HCT116 (cell line): ENCODE measurements at regions not wholly inside any gene's neighbourhood (a gene's known extent, or its start where the extent isn't known, plus 50 kb on each side); places are given as distances from the start of the nearest gene placed in this dataset.

ENCODE experiments used
- ATAC-seq: fragments of 200-7000 bp; cut with Tn5 transposase; 2 replicates; pipeline ENCODE4 v1.9.1; 2020; ENCODE audit warnings: mild to moderate bottlenecking, moderate library complexity
- BruUV-seq: library from RNA; stranded (reverse); fragments of 400-500 nt; replicated peaks from 2 replicates; lab custom pipeline; 2021; lab: Mats Ljungman, UMichigan
- CTCF ChIA-PET: fragments of 300-600 bp; sonication (Branson Sonifier 250); formaldehyde crosslinking; loops from one replicate; lab custom pipeline; 2021; ENCODE audit warnings: antibody characterized with exemption; lab: Charles Lee
- POLR2A ChIA-PET: fragments of 300-600, 350-600 bp; sonication (Branson Sonifier 250); formaldehyde crosslinking; loops from one replicate; lab custom pipeline; 2021; ENCODE audit warnings: antibody characterized with exemption; lab: Charles Lee
- RAD21 ChIA-PET, 2 experiments: fragments of 300-600 bp; sonication (Branson Sonifier 250); formaldehyde crosslinking; loops; one replicate each; lab custom pipeline; 2023; ENCODE audit warnings: low total read pairs in 2 of 2; ENCODE audit not compliant: uncharacterized antibody in 2 of 2, unreplicated experiment in 2 of 2, low non-redundant PET in 1 of 2; lab: Charles Lee
- DNase-seq: peaks from one replicate; pipeline ENCODE4 v3.0.0-alpha.2; 2010; ENCODE audit warnings: low read depth, low spot score
- H2AFZ ChIP-seq: fragments of 200-600 bp; shearing (Covaris generic), sonication (generic); 2 replicates; pipeline ENCODE4 v1.6.1; 2017; ENCODE audit warnings: low read depth, mixed run types, mixed read lengths, antibody characterized with exemption, low read length; ENCODE audit not compliant: poor library complexity, severe bottlenecking
- H3K27ac ChIP-seq: 2 replicates; pipeline ENCODE4 v1.5.1; 2012; ENCODE audit warnings: low read depth, low read length
- H3K27me3 ChIP-seq: fragments of 200-600 bp; sonication (generic); 2 replicates; pipeline ENCODE4 v1.6.1; 2016; ENCODE audit warnings: mixed run types, low read length, mixed read lengths; ENCODE audit not compliant: insufficient read depth
- H3K36me3 ChIP-seq, 2 experiments: fragments of 200-500 bp in 1 of 2; fragments of 200-600 bp in 1 of 2; sonication (Bioruptor generic) in 1 of 2; sonication (generic) in 1 of 2; 2 replicates each; pipeline versions ENCODE4 v1.5.1 to v1.6.1; 2014 to 2016; ENCODE audit warnings: low read length in 2 of 2, inconsistent platforms in 1 of 2, mixed read lengths in 1 of 2, mixed run types in 1 of 2; ENCODE audit not compliant: insufficient read depth in 2 of 2, control insufficient read depth in 1 of 2
- H3K4me1 ChIP-seq, 2 experiments: fragments of 200-600 bp in 1 of 2; sonication (generic) in 1 of 2; 2 replicates each; pipeline versions ENCODE4 v1.5.1 to v1.6.1; 2012 to 2017; ENCODE audit warnings: low read length in 2 of 2, inconsistent platforms in 1 of 2, mild to moderate bottlenecking in 1 of 2, mixed read lengths in 1 of 2, mixed run types in 1 of 2, moderate library complexity in 1 of 2; ENCODE audit not compliant: insufficient read depth in 2 of 2, control insufficient read depth in 1 of 2
- H3K4me2 ChIP-seq: fragments of 200-600 bp; sonication (generic); 2 replicates; pipeline ENCODE4 v1.6.1; 2017; ENCODE audit warnings: mixed run types, low read length, mixed read lengths
- H3K4me3 ChIP-seq, 2 experiments: fragments of 200-600 bp in 1 of 2; sonication (generic) in 1 of 2; replicated peaks in 1 of 2; 2 replicates each; pipeline ENCODE4 v1.5.1; 2011 to 2016; ENCODE audit warnings: low read length in 2 of 2, control low read depth in 1 of 2, low read depth in 1 of 2, mild to moderate bottlenecking in 1 of 2, mixed read lengths in 1 of 2, mixed run types in 1 of 2
- H3K79me2 ChIP-seq: fragments of 200-600 bp; sonication (generic); 2 replicates; pipeline ENCODE4 v1.6.1; 2017; ENCODE audit warnings: mild to moderate bottlenecking, mixed run types, low read length, moderate library complexity, mixed read lengths; ENCODE audit not compliant: insufficient read depth
- H3K9ac ChIP-seq: fragments of 200-600 bp; sonication (generic); 2 replicates; pipeline ENCODE4 v1.6.1; 2016; ENCODE audit warnings: low read length, mixed read lengths
- H3K9me2 ChIP-seq: fragments of 200-600 bp; sonication (generic), shearing (Covaris generic); 2 replicates; pipeline ENCODE4 v1.6.1; 2017; ENCODE audit warnings: mixed run types, mild to moderate bottlenecking, moderate library complexity; ENCODE audit not compliant: insufficient read depth
- H3K9me3 ChIP-seq, 2 experiments: fragments of 200-500 bp in 1 of 2; fragments of 200-600 bp in 1 of 2; sonication (Bioruptor generic) in 1 of 2; sonication (generic) in 1 of 2; 2 replicates each; pipeline ENCODE4 v1.6.1; 2014 to 2017; ENCODE audit warnings: low read length in 2 of 2, mixed read lengths in 2 of 2, inconsistent platforms in 1 of 2, low read depth in 1 of 2, mild to moderate bottlenecking in 1 of 2, mixed run types in 1 of 2, moderate library complexity in 1 of 2; ENCODE audit not compliant: control insufficient read depth in 1 of 2, insufficient read depth in 1 of 2
- H4K20me1 ChIP-seq: fragments of 200-600 bp; sonication (generic), shearing (Covaris generic); 2 replicates; pipeline ENCODE4 v1.6.1; 2017; ENCODE audit warnings: mixed run types, mild to moderate bottlenecking, moderate library complexity; ENCODE audit not compliant: insufficient read depth
- CBX3 ChIP-seq: IDR thresholded peaks from 2 replicates; pipeline ENCODE4 v1.6.1; 2012; ENCODE audit warnings: low read depth
- CEBPB ChIP-seq: IDR thresholded peaks from 2 replicates; pipeline ENCODE4 v1.6.1; 2012; ENCODE audit warnings: low read depth
- EGR1 ChIP-seq: IDR thresholded peaks from 2 replicates; pipeline ENCODE4 v1.6.1; 2012; ENCODE audit warnings: low read depth
- ELF1 ChIP-seq: IDR thresholded peaks from 2 replicates; pipeline ENCODE4 v1.6.1; 2012; ENCODE audit warnings: low read depth, borderline replicate concordance
- EZH2 ChIP-seq: fragments of 200-600 bp; sonication (generic); IDR thresholded peaks from 2 replicates; pipeline ENCODE4 v1.6.1; 2017; ENCODE audit warnings: antibody characterized with exemption, mixed run types
- EZH2phosphoT487 ChIP-seq: fragments of 200-600 bp; IDR thresholded peaks from 2 replicates; pipeline ENCODE4 v1.6.1; 2018; ENCODE audit warnings: antibody characterized with exemption, borderline replicate concordance
- FOSL1 ChIP-seq: IDR thresholded peaks from 2 replicates; pipeline ENCODE4 v1.6.1; 2012; ENCODE audit warnings: low read depth
- JUND ChIP-seq: IDR thresholded peaks from 2 replicates; pipeline ENCODE4 v1.6.1; 2012
- MAX ChIP-seq: IDR thresholded peaks from 2 replicates; pipeline ENCODE4 v1.6.1; 2012
- POLR2A ChIP-seq: IDR thresholded peaks from 2 replicates; pipeline ENCODE4 v1.7.0; 2011; ENCODE audit warnings: borderline replicate concordance; ENCODE audit not compliant: insufficient read depth, insufficient read length; ENCODE audit errors: extremely low read depth
- POLR2AphosphoS5 ChIP-seq: IDR thresholded peaks from 2 replicates; pipeline ENCODE4 v1.6.1; 2011; ENCODE audit warnings: mild to moderate bottlenecking, low read depth, low read length, moderate library complexity
- SP1 ChIP-seq: IDR thresholded peaks from 2 replicates; pipeline ENCODE4 v1.6.1; 2012; ENCODE audit warnings: low read depth
- SRF ChIP-seq: IDR thresholded peaks from 2 replicates; pipeline ENCODE4 v1.6.1; 2012; ENCODE audit warnings: low read depth
- TCF7L2 ChIP-seq: IDR thresholded peaks from 2 replicates; pipeline ENCODE4 v1.7.0; 2011; ENCODE audit warnings: borderline replicate concordance, inconsistent platforms; ENCODE audit not compliant: insufficient read depth, insufficient read length; ENCODE audit errors: extremely low read depth
- YY1 ChIP-seq: IDR thresholded peaks from 2 replicates; pipeline ENCODE4 v1.6.1; 2011; ENCODE audit warnings: low read length, low read depth, moderate library complexity, mild to moderate bottlenecking; ENCODE audit not compliant: insufficient replicate concordance; ENCODE audit errors: extremely low read depth
- ZBTB33 ChIP-seq: IDR thresholded peaks from 2 replicates; pipeline ENCODE4 v1.6.1; 2011; ENCODE audit warnings: mild to moderate bottlenecking, low read length, moderate library complexity; ENCODE audit not compliant: insufficient replicate concordance; ENCODE audit errors: extremely low read depth
- ZFX ChIP-seq: fragments of 450-650 bp; IDR thresholded peaks from 2 replicates; pipeline ENCODE4 v1.6.1; 2017
- ZNF274 ChIP-seq: fragments of 200-500 bp; sonication (Bioruptor generic); IDR thresholded peaks from 2 replicates; pipeline ENCODE4 v1.6.1; 2014; ENCODE audit warnings: mild to moderate bottlenecking, low read depth, low read length, inconsistent platforms
- intact Hi-C: fragments of 100-400 bp; cut with micrococcal nuclease; formaldehyde crosslinking; loops from 2 replicates; pipeline ENCODE4 v1.10.0; 2022
- TF ChIP-seq, protein P1 (sequence below): IDR thresholded peaks from 2 replicates; pipeline ENCODE4 v1.6.1; 2012

- ChIA-PET POLR2A (no interaction called here), CTCF (interaction anchor here (1.0 to 1.2 kb wide), 2 partner anchors 8 to 9 kb away, joined by 3 to 5 read pairs; no protein-coding TSS in a partner anchor), RAD21 (no interaction called here)
- Histone ChIP-seq H3K4me2 (peak overlapping the region; percentile 73), H3K27me3 (no peaks in the 10 kb centered on the region), H2AFZ (no peak overlapping the region), H3K9me3 (no peaks in the 10 kb centered on the region), H3K4me1 (peaks cover 29 to 45% of the 10 kb centered on the region in 2 experiments), H3K9me2 (no peaks in the 10 kb centered on the region), H3K4me3 (peak overlapping the region in 1 of 2 experiments; percentile 23; a peak in 2 of 4 replicates), H4K20me1 (no peaks in the 10 kb centered on the region), H3K79me2 (no peaks in the 10 kb centered on the region), H3K36me3 (no peaks in the 10 kb centered on the region), H3K27ac (peak overlapping the region; percentile 86), H3K9ac (peak overlapping the region; percentile 28)
- intact Hi-C loops = no loop called here
- TF ChIP-seq YY1 = no peak
- no peak for TF ChIP-seq EGR1
- TF ChIP-seq ELF1 = no peak
- no peak for TF ChIP-seq FOSL1
- no peak for TF ChIP-seq TCF7L2
- TF ChIP-seq EZH2phosphoT487 = no peak
- TF ChIP-seq, protein P1, sequence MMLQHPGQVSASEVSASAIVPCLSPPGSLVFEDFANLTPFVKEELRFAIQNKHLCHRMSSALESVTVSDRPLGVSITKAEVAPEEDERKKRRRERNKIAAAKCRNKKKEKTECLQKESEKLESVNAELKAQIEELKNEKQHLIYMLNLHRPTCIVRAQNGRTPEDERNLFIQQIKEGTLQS = no peak
- TF ChIP-seq ZBTB33 = no peak
- TF ChIP-seq SP1 = no peak
- no peak for TF ChIP-seq CBX3
- TF ChIP-seq CEBPB = no peak
- TF ChIP-seq EZH2 = no peak
- TF ChIP-seq POLR2AphosphoS5 = no peak
- no peak for TF ChIP-seq JUND
- no peak for TF ChIP-seq MAX
- TF ChIP-seq SRF = no peak
- no peak for TF ChIP-seq ZNF274
- no peak for TF ChIP-seq POLR2A
- TF ChIP-seq ZFX = no peak
- no peak for DNase-seq
- ATAC-seq = peak; percentile 32
- BruUV-seq = no TSS peak
These were observed 161.0 kb upstream of the CCDC54 start for GRCh38 chr3:107216229-107216628.
